Smooth muscle cell (in vitro differentiated cells): ENCODE measurements at regions not wholly inside any gene's neighbourhood (a gene's known extent, or its start where the extent isn't known, plus 50 kb on each side); places are given as distances from the start of the nearest gene placed in this dataset.
"Not testable (repeated sequence)": the region's sequence is repeated elsewhere in the genome, so short reads cannot be mapped to it uniquely, and the experiment has no call there.

Experiments used
- DNase-seq: peaks from one replicate; lab custom pipeline; 2025; ENCODE audit not compliant: unreplicated experiment; lab: John Stamatoyannopoulos, UW
- H2AFZ ChIP-seq: fragments of 200-600 bp; sonication (generic); 2 replicates; pipeline ENCODE4 v1.6.0; 2016; ENCODE audit warnings: antibody characterized with exemption, low read depth, mild to moderate bottlenecking
- H3F3A ChIP-seq: fragments of 200-600 bp; sonication (generic); 2 replicates; pipeline ENCODE4 v1.6.0; 2017; ENCODE audit warnings: antibody characterized with exemption, low read depth
- H3K27ac ChIP-seq: fragments of 200-600 bp; sonication (generic); 2 replicates; pipeline ENCODE4 v1.5.1; 2016; ENCODE audit warnings: low read depth, mild to moderate bottlenecking
- H3K27me3 ChIP-seq: fragments of 200-600 bp; sonication (generic); 2 replicates; pipeline ENCODE4 v1.6.1; 2016; ENCODE audit warnings: low read depth, mild to moderate bottlenecking
- H3K36me3 ChIP-seq: fragments of 200-600 bp; sonication (generic); 2 replicates; pipeline ENCODE4 v1.5.1; 2016; ENCODE audit warnings: low read depth
- H3K4me1 ChIP-seq: fragments of 200-600 bp; sonication (generic); 2 replicates; pipeline ENCODE4 v1.5.1; 2016; ENCODE audit warnings: low read depth
- H3K4me2 ChIP-seq: fragments of 200-600 bp; sonication (generic); 2 replicates; pipeline ENCODE4 v1.6.0; 2016; ENCODE audit warnings: mild to moderate bottlenecking
- H3K4me3 ChIP-seq: fragments of 200-600 bp; sonication (generic); 2 replicates; pipeline ENCODE4 v1.5.1; 2016; ENCODE audit warnings: mild to moderate bottlenecking
- H3K79me2 ChIP-seq: fragments of 200-600 bp; sonication (generic); 2 replicates; pipeline ENCODE4 v1.6.0; 2016; ENCODE audit warnings: low read depth, mild to moderate bottlenecking
- H3K9ac ChIP-seq: fragments of 200-600 bp; sonication (generic); 2 replicates; pipeline ENCODE4 v1.6.0; 2016; ENCODE audit warnings: low read depth
- H3K9me3 ChIP-seq: fragments of 200-600 bp; sonication (generic); replicated peaks from 2 replicates; pipeline ENCODE4 v1.5.1; 2016; ENCODE audit warnings: low read depth
- H4K20me1 ChIP-seq: fragments of 200-600 bp; sonication (generic); 2 replicates; pipeline ENCODE4 v1.6.0; 2016; ENCODE audit warnings: low read depth
- CTCF ChIP-seq: fragments of 200-600 bp; sonication (generic); IDR thresholded peaks from 2 replicates; pipeline ENCODE4 v1.5.1; 2017; ENCODE audit warnings: borderline replicate concordance, mild to moderate bottlenecking, antibody characterized with exemption; ENCODE audit not compliant: insufficient read depth, poor library complexity, severe bottlenecking
- WGBS: methylation state at CpG from one replicate; pipeline ENCODE4 v1.1.7; 2016; ENCODE audit warnings: low lambda C conversion rate; 5-methylcytosine and 5-hydroxymethylcytosine counted together

- H3K9me3 ChIP-seq, H3F3A ChIP-seq, H3K79me2 ChIP-seq, DNase-seq, H3K9ac ChIP-seq, H3K27ac ChIP-seq, H3K4me3 ChIP-seq, H4K20me1 ChIP-seq, H3K36me3 ChIP-seq, H3K4me2 ChIP-seq, H3K4me1 ChIP-seq, H3K27me3 ChIP-seq, H2AFZ ChIP-seq: not testable (repeated sequence)
- 69% methylated on average over 15 of the region's 15 CpGs for whole genome bisulfite sequencing
These were observed 93.7 kb downstream of the LSM3 start for GRCh38 chr3:14272041-14272958.

GRCh38 chr3:14272959-14273560 is 94.4 kb downstream of the LSM3 start:
- H3K27me3 ChIP-seq, H4K20me1 ChIP-seq, H3K9ac ChIP-seq, H3F3A ChIP-seq, H2AFZ ChIP-seq, H3K9me3 ChIP-seq, H3K27ac ChIP-seq, H3K79me2 ChIP-seq, H3K4me2 ChIP-seq, H3K36me3 ChIP-seq, H3K4me1 ChIP-seq, H3K4me3 ChIP-seq, DNase-seq: not testable (repeated sequence)
- WGBS = 16% methylated on average over 7 of the region's 7 CpGs

- no peak for TF ChIP-seq CTCF
- peaks cover 8% of the 10 kb centered on the region for H3F3A ChIP-seq
- WGBS = 52% methylated on average over 9 of the region's 9 CpGs
These were observed 95.4 kb downstream of the LSM3 start for GRCh38 chr3:14273901-14274611.

GRCh38 chr3:14274612-14274936 is 96.0 kb downstream of the LSM3 start:
- Histone ChIP-seq H3K4me1 (no peaks in the 10 kb centered on the region), H4K20me1 (no peaks in the 10 kb centered on the region), H2AFZ (no peak overlapping the region), H3K27me3 (no peaks in the 10 kb centered on the region), H3K9ac (no peak overlapping the region), H3K27ac (no peak overlapping the region), H3K4me2 (no peak overlapping the region), H3K9me3 (no peaks in the 10 kb centered on the region), H3K4me3 (no peak overlapping the region), H3K36me3 (no peaks in the 10 kb centered on the region), H3F3A (peaks cover 8% of the 10 kb centered on the region), H3K79me2 (no peaks in the 10 kb centered on the region)
- TF ChIP-seq CTCF = no peak
- 94% methylated on average over 6 of the region's 6 CpGs for WGBS
- DNase-seq = no peak

More at GRCh38 chr3:14273901-14274611, 95.4 kb downstream of the LSM3 start:
- Histone ChIP-seq H3K9me3 (no peaks in the 10 kb centered on the region), H3K4me2 (no peak overlapping the region), H2AFZ (no peak overlapping the region), H4K20me1 (no peaks in the 10 kb centered on the region), H3K79me2 (no peaks in the 10 kb centered on the region), H3K4me3 (no peak overlapping the region), H3K9ac (no peak overlapping the region), H3K36me3 (no peaks in the 10 kb centered on the region), H3K27me3 (no peaks in the 10 kb centered on the region), H3K27ac (no peak overlapping the region), H3K4me1 (no peaks in the 10 kb centered on the region)
- no peak for DNase-seq
